ENCODE measurements at regions not wholly inside any gene's neighbourhood (a gene's known extent, or its start where the extent isn't known, plus 50 kb on each side); places are given as distances from the start of the nearest gene placed in this dataset.
"Not testable (repeated sequence)": the region's sequence is repeated elsewhere in the genome, so short reads cannot be mapped to it uniquely, and the experiment has no call there.

DNA sequence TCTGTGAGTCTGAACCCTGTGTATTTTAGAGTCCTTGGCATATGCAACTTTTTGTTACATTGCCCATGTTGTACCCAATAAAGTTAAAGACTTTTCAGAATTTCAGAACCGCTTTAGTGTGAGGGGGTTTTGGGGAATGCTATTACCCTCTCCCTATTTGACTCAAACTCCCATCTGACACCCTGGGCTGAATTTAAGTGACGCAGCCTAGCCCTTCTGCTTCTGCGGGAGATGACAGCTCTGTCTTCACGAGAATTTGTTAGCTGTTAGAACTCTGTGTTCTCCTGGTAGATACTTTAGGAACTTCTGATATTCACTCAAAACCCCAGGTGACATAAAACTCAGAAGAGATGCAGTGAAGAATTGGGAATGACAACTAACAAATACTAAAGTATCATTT, 500.6 kb upstream of the ID4 start:
- DNase-seq, result no peak

DNA sequence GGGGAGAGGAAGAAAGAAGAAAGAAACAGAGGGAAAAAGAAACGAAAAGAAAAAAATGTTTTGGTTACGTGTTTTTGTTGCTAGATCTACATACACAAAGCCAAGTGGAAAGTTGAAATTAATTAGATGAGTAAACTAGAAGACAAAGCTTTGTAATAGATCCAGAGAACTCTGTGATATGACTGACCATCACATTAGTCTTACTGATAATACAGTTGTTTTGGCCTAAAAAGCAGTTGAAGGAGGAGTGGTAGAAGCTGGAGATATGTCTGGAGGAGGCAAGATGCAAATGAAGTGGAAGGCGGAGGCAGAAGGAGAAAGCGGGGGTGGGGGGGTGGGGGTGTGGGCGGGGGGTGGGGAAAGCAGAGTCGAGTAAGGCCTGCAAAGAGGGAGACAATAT, 500.1 kb upstream of the ID4 start:
- no peak for DNase-seq

DNA sequence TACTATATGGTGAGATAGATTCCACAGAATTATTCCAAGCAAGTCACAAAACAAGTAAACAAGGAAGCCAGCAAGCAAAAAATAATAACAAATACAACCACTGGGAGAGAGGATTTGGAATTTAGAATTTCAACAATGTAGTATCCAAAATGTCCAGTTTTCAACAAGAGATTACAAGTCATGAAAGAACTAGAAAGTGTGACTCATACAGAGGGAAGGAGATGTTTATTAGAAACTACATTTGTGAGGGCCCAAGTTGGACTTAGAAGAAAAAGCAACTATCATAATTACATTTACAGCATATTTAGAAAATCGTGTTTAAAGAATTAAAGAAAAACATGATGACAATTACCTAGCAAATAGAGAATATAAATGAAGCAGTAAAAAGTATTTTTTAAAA, 494.6 kb upstream of the ID4 start:
- no peak for DNase-seq

DNA sequence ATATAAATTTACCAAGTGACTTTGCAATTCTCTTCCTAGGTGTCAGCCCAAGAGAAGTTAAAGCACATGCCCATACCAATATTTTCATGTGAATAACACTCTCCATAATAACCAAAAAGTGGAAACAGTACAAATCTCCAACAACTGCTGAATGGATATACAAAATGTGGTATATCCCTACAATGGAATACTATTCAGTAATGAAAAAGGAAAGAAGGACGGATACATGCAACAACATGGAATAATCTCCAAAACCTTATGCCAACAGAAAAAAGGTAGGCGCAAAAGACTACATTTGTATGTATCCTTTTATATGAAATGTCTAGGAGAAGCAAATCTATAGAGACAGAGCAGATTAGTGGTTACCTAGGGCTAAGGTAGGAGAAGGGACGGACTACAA, 487.7 kb upstream of the ID4 start:
- DNase-seq, result no peak

DNA sequence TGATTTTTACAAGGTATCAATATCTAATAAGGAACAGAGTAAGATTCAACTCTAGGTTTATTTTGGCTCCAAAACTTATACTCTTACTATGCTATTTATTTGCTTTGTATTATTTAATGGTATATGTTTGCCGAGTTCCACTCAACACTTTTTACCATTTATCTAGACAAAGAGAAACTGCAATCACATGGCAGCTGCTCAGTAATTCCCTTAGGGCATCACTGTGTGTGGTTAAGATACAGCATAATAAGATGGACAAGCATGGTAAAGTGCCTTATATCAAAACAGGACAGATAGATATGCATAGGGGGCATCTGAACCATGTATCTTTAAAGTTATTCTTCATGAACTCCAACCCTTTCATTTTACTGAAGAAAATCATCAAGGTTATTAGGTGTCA, 483.0 kb upstream of the ID4 start:
- no peak for DNase-seq

DNA sequence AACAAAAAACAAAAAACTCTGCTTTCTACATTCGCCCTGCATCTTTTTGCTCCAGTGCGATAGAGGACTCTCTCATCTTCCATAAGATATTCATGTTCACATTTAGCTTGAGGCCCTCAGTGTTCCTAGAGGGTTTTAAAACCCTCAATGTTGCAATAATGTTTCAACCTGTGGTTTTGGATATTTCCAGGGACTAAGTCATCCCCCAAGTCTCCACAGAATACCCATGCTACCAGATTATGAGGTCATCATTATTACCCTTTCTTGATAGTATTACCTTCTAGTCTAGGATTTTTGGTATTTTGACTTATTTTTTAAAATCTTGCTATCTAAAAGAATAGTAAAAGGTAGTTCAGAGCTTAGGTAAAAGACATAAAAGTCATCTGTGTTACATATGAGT, 480.5 kb upstream of the ID4 start:
- DNase-seq, result no peak

DNA sequence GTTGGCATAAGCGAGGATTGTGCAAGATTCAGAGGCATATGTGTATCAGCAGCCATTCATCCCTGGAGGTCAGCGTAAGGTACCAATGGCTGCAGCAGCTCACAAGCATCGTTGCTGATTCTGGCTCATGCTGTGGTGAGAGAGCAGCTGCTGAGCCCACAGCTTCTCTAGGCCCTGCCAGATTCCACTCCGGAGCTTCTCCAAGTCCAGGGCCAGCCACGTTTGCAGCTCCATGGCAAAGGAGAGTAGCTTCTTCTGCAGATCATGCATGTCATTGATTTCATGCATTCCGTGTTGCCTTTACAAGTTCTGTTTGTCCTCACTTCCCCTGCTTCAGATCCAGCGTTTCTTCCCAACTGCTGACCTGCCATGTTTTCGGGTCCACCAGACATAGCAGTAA, 474.8 kb upstream of the ID4 start:
- no peak for DNase-seq

DNA sequence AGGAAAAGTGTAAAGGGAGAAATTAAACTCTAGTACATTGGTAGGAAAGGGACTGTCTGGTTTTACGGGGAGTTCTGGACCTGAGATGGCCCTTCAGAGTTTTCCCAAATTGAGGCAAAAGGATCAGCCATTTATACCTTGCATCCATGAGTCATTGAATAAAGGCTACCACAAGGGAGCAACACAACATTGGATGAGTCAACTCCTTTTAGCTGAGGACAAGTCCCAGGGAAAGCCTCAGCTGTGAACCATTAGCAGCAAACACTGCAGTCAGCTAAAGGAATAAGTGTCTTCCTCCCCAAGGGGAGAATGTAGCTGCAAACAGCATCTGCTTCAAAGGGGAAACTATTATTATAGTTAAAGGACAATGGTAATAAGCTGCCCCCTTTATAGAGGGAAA, 468.7 kb upstream of the ID4 start:
- DNase-seq, result no peak

DNA sequence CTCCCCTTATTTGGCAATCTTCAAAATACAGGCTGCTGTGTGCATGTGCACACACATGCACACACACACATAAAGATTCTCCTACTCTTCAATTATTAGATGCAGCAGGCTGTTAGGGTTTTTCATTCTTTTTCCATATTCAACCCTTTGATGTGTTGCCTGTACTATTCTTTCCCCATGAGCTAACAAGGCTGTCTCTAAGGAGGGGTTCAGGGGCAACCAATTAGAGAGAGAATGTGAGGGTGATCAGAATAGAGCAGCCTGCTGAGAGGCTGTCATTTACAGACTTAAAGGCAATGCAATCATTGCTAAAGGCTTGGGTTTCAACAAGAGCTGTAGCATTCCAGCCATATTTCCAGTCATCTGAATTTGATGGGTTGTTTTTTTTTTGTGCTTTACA, 467.4 kb upstream of the ID4 start:
- no peak for DNase-seq

DNA sequence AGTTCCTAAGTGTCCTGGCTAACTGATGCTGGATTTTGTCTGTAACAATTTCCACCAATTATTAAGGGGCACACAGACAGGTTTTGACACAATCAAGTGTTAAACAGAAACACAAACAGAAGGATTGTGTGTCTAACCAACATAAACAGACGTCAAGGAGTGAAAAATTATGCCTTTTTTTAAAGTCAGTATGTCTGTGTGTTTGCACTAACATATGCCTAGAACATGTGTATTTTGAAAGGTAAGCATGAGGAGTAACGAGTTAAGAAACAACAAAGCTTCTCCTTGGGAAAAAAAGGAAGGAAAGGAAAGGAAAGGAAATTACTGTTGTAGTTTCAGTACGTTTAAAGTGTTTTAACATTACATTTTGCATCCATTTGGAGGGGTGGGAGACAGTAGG, 466.3 kb upstream of the ID4 start:
- DNase-seq, result no peak

DNA sequence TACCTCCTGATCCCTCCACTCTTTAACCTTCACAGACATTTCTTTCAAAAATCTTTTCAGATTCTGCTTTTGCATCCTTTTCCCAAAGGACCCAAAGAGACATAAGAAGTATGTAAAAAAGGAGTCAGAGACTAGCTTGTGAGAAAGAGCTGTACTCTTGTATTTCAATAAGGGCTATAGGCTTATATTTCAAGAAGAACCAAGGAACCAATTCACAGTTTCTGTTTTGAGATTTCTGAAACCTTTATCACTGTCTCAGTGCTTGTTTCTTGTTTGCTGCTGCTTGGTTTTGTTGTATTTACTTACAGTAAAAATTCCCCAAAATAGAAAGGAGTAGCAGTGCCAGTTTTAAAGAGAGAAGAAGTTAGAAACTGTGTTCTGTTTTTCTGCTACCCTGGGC, 461.6 kb upstream of the ID4 start:
- DNase-seq, result no peak

DNA sequence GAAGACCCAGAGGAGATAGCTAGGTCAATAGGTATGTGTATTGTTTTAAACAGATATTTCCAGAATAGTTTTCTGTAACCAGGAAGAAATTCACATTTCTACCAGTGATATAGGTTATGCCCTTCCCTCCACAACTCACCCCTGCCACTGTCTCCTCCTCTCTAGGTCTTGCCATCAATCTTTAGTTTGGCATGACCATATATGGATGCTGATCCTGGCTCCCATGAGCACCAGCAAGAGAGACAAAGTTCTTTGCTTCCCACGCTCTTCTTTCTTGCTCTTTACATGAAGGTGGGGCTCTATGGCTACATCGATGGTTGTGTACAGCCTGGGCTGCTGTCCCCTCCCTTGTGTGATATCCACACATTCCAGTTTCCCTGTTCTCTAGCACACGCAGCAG, 459.4 kb upstream of the ID4 start:
- DNase-seq, result no peak

DNA sequence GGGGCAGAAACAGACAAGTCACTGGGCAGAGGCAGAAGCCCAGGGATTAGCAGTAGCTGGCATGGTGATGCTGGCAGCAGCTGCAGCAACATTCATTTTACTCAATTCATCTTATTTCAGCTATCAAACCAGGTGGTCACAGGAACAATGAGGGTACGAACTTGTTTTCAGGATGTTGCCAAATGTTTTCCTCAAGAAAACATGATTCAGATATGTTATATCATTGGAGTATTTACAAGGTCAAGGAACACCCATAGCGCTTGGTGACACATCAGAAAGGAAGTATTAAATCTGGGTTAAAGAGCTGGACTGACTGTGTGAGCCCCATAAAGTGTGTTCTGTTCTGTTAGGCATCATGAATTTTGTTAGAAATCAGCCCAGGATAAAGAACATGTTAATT, 456.9 kb upstream of the ID4 start:
- no peak for DNase-seq

DNA sequence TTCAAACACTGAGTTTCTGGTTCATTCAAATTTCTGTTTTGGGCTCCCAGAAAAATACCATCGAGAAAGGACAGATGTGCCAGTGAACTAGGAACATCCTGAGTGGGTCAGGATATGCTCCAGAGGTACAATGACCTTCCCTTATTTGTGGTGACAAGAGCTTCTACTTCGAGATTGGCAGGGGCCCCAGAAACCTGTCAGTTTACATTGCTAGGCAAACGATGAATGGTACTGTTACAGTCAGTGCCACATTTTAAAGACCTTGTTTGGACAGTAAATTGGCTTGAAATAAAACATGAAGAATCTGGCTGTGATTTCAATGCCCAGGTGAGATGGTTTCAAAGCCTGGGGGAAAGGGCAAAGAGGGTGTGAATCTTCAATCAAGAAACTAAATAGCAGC, 454.5 kb upstream of the ID4 start:
- no peak for DNase-seq

DNA sequence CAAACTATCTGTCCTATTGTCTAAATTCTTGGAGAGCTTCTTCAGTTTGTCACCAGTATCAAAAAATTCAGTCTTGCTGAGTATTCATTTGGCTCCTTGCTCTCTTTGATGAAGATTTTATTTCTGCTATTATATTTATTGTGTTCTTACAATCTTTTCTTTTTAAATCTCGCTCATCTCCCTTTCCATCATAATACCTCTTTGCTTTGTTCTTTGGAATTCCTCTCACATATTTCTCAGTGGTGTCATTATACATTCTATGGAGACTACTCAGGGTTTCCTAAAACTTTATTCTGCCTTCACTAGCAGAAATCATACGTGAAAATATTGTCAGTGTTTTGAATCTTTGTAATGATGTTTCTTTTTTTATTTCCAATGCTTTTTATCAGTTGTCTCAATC, 445.2 kb upstream of the ID4 start:
- DNase-seq, result no peak

DNA sequence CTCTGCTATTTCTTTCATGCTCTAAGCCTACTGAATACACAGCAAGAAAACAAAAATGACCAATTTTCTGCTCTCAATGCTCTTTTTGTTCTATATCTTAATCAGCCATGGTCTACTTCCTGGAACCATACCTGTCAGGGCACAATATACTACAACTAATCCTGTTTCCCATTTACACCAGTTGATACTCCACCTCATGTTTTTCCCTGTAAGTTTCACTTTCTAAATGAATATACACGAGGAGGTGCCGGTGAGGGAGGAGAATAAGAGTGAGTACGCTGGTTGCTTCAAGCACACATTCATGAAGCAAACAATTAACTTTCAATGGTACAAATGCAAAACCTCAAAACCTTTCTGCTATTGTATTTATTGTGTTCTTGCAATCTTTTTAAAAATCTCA, 443.1 kb upstream of the ID4 start:
- no peak for DNase-seq

DNA sequence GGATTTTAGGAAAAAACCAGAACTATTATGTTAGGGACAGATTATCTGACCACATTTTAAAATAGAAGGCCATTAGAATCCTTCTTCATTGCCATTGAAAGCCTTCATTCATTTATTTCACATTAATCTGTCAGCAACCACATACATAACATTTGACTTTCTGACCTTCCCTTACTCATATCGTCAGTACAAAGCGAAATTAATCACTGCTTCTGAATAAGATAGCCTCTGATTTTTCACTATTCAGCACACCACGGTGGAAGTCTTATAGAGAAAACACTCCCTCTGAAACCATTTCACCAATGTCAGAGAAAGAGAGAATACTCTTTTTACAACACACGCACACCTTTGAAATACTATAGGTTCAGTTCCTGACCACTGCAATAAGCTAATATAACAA, 442.5 kb upstream of the ID4 start:
- DNase-seq, result no peak

DNA sequence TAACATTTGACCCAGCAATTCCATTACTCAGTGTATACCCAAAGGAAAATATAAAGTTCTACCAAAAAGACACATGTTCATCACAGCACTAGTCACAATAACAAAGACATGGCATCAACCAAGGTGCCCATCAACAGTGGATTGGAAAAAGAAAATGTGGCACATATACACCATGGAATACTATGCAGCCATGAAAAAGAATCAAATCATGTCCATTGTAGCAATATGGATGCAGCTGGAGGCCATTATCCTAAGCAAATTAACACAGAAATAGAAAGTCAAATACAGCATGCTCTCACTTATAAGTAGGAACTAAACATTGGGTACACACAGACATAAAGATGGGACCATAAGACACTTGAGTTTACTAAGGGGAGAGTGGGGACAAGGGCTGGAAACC, 441.9 kb upstream of the ID4 start:
- no peak for DNase-seq

DNA sequence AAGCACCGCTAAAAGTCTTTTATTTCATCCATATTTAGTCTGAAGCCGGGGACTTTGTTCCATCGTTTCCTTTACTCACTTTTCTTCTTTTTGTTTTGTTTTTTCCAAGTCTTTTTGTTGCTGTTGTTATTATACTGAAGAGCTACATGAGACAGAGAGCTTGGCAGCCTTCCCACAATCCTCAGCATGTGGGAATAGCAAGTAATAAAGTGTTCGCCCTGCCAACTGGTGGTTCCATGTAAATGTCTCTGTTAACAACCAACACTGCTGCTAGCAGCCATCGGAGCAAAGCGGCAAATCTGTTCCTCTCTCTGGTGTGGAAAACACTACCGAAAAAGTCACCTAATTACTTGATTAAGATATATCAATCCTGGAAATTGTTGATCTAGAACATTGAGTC, 437.8 kb upstream of the ID4 start:
- no peak for DNase-seq

DNA sequence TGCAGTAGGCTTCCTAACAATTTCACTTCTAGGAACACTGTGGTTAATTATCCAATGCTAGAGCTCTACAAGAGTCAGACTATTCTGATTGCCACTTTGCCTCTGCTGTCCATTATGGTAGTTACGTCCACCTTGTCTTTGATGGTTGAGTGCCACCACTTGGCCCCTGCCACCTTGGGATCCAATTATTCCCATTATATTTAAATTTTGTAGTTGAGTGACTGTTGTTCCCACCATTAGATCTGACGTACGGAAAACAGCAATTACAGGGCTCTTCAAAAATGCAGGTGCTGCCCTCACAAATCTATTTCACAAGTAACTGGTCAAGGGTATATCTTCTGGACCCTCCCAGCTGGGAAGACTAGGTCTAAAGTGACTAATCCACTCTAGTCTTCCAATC, 432.3 kb upstream of the ID4 start:
- not testable (repeated sequence) for DNase-seq

DNA sequence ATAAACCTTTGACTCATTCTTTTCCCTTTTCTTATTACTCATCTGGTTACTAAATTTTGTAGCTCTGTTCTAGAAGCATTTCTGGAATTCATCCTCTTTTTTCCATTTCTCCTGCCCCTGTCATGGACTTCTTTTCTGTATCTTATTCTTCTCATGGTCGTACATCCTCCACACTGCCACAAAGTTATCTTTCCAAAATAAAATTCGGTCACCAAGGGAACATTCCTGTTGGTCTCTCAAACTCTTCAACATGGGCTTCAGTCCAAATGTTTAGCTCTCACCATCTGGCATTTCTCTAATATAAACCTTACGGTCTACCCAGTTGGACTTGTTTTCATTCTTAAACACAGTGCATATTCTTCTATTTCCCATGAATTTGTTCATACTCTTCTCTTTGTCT, 428.8 kb upstream of the ID4 start:
- no peak for DNase-seq

DNA sequence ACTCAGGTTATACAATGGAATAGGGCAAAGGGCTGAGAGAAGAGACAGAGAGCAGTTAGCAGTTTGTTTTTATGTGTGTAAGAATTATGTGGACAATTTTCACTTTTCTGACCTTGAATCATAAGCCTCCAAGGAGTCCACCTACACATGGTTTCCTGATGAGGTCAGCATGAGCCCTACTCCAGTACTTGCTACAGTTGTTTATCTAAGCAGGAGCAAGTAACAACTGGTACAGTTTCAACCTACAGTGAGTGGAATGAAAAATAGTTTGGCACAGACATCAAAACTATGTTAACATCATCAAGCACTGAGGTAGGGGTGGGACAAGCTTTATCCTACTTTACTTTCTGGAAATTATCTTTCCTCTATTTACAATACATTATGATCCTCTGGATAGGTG, 426.7 kb upstream of the ID4 start:
- no peak for DNase-seq

DNA sequence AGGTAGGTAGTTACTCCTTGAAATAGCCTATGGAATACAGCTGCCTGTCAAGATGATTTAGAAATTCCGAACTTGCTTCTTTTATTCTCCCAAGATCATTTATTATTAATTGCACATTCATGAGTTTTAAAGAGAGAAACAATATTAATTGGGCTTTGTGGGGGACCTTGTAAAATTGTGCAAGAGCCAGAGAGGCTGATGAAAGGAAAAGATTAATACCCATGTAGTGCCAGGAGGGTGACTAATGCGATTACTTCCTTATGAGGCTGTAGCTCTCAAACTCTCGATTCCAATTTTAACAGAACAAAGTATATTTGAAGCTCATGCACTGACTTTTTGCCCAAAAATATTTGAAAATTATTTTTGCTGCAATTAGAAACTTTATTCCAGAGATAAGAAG, 423.8 kb upstream of the ID4 start:
- no peak for DNase-seq

DNA sequence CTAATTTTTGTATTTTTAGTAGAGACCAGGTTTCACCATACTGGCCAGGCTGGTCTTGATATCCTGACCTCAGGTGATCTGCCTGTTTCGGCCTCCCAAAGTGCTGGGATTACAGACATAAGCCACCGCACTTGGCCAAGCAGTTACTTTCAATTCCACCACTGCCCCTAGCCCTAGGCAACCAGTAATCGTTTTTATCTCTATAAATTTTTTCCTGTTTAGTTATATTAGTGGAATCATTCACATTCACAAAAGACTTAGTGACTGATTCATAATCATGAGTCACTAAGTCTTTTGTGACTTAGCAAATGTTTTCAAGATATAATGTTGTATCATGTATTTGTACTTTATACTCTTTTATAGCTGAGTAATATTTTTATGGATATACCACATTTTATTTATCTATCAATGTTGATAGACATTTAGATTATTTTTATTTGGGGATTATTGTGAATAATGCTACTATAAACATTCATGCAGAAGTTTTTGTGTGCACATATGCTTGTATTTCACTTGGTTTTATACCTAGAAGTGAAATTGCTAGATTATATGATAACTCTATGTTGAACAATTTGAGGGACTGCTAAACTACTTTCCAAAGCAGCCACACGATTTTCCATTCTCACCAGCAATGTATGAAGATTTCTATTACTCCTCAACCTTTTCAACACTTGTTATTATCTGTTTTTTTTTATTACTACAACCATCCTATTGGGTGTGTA, 421.4 kb upstream of the ID4 start:
- DNase-seq, result no peak

DNA sequence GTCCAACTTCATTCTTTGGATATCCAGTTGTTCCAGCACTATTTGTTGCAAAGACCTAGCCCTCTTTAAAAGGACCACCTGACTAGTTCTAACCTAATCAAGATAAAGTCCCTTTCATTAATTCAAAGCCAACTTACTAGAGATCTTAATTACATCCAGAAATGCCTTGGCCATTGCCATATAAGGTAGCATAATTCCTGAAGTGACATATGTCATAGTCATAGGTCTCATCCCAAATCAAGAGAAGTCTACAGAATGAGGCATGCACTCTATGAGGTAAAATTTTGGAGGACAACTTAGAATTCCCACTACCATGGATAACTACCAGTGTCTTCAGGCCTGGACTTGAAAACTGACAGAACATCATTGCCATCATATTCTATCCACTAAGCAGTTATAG, 420.4 kb upstream of the ID4 start:
- no peak for DNase-seq

DNA sequence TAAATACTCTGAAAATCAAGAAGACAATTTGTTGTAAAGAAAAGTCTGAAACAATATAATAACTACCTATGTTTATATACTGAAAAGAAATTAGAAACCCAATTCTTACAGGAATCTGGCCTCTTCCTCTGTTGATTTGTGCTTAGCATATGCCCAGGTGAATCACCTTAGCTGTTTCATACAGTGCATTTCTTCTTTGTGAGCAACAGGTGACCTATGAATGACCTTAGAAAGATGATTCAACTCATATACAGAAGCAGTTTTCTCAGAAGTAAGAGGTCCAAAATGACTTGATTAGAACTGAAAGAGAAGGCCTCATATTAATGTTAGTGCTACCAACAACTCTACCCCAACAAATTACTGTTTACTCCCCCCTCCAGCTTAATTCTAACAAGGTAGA, 419.5 kb upstream of the ID4 start:
- no peak for DNase-seq

Measured in dermis blood vessel endothelial cell (primary cell).